NB4 (cell line): ENCODE measurements at regions not wholly inside any gene's neighbourhood (a gene's known extent, or its start where the extent isn't known, plus 50 kb on each side); places are given as distances from the start of the nearest gene placed in this dataset.

ENCODE experiments used
- DNase-seq: peaks from one replicate; pipeline ENCODE4 v3.0.0; 2010; ENCODE audit warnings: low read depth
- H3K4me3 ChIP-seq: one replicate; pipeline ENCODE4 v1.5.1; 2011; ENCODE audit warnings: mild to moderate bottlenecking, low read depth, low read length, moderate library complexity
- CTCF ChIP-seq: IDR thresholded peaks from one replicate; pipeline ENCODE4 v1.5.1; 2012; ENCODE audit warnings: low read depth, low read length
- MAX ChIP-seq: IDR thresholded peaks from 2 replicates; pipeline ENCODE4 v1.6.1; 2011; ENCODE audit warnings: low read depth, low read length
- MYC ChIP-seq: IDR thresholded peaks from 2 replicates; pipeline ENCODE4 v1.6.1; 2011; ENCODE audit warnings: low read depth, low read length
- POLR2A ChIP-seq: IDR thresholded peaks from 2 replicates; pipeline ENCODE4 v1.6.1; 2011; ENCODE audit warnings: mild to moderate bottlenecking; ENCODE audit not compliant: insufficient read length; ENCODE audit errors: extremely low read depth

GRCh38 chr20:24879875-24880274 lies 69.2 kb upstream of the CST7 start:
- no peak overlapping the region for H3K4me3 ChIP-seq
- TF ChIP-seq MAX (no peak), POLR2A (no peak), MYC (no peak)
- no peak for DNase-seq

- TF ChIP-seq CTCF (no peak), MYC (no peak), POLR2A (no peak), MAX (no peak)
- no peak for DNase-seq
- H3K4me3 ChIP-seq, result no peak overlapping the region
Observed at GRCh38 chr20:24880356-24880755, 68.7 kb upstream of the CST7 start.

GRCh38 chr20:24890286-24890685 lies 58.8 kb upstream of the CST7 start:
- no peak for DNase-seq
- H3K4me3 ChIP-seq, result no peak overlapping the region
- TF ChIP-seq CTCF, result no peak
- no peak for TF ChIP-seq MAX
- TF ChIP-seq POLR2A, result no peak
- no peak for TF ChIP-seq MYC

GRCh38 chr20:24891546-24892393 lies 57.3 kb upstream of the CST7 start:
- no peak overlapping the region for H3K4me3 ChIP-seq
- TF ChIP-seq POLR2A (no peak), MYC (no peak), MAX (no peak), CTCF (no peak)
- no peak for DNase-seq

GRCh38 chr20:24892522-24892921 lies 56.5 kb upstream of the CST7 start:
- TF ChIP-seq MAX, result no peak
- no peak for TF ChIP-seq POLR2A
- no peak for TF ChIP-seq CTCF
- TF ChIP-seq MYC, result no peak
- DNase-seq, result no peak
- no peak overlapping the region for H3K4me3 ChIP-seq

GRCh38 chr20:24892931-24893330 lies 56.1 kb upstream of the CST7 start:
- no peak for DNase-seq
- H3K4me3 ChIP-seq, result no peak overlapping the region
- TF ChIP-seq POLR2A (no peak), MAX (no peak), MYC (no peak), CTCF (no peak)
